ENCODE measurements at regions not wholly inside any gene's neighbourhood (a gene's known extent, or its start where the extent isn't known, plus 50 kb on each side); places are given as distances from the start of the nearest gene placed in this dataset.

GRCh38 chr15:97420130-97420529 is 540.4 kb upstream of the ARRDC4 start:
- Histone ChIP-seq H3K9me2 (replicated peaks; ENCODE audit: insufficient read depth, low read length) (no peaks in the 10 kb centered on the region), H3K36me3 (replicated peaks; ENCODE audit: insufficient read depth, low read length) (no peaks in the 10 kb centered on the region), H3K27me3 (replicated peaks; ENCODE audit: insufficient read depth, low read length) (no peaks in the 10 kb centered on the region), H3K27ac (ENCODE audit: low read length) (no peak overlapping the region), H3K9me3 (replicated peaks; ENCODE audit: insufficient read depth, low read length) (no peaks in the 10 kb centered on the region), H3K4me2 (ENCODE audit: low read depth, low read length) (no peak overlapping the region), H2AFZ (ENCODE audit: low read length) (no peak overlapping the region), H3K4me3 (ENCODE audit: low read length) (no peak overlapping the region), H3K9ac (ENCODE audit: low read length) (no peak overlapping the region), H3F3A (ENCODE audit: insufficient read depth, low read length) (no peaks in the 10 kb centered on the region), H4K20me1 (ENCODE audit: insufficient read depth, low read length) (no peaks in the 10 kb centered on the region), H3K4me1 (ENCODE audit: low read length) (no peaks in the 10 kb centered on the region), H3K79me2 (ENCODE audit: low read length) (no peaks in the 10 kb centered on the region)
- no peak for DNase-seq
- TF ChIP-seq EZH2phosphoT487 (IDR thresholded peaks at IDR 0.05; ENCODE audit: low read length): no peak
- no peak for TF ChIP-seq EZH2 (optimal IDR thresholded peaks at IDR 0.05; ENCODE audit: low read depth, low read length)
- TF ChIP-seq CTCF (IDR thresholded peaks at IDR 0.05; ENCODE audit: low read length): no peak

GRCh38 chr15:97425596-97425995 is 534.9 kb upstream of the ARRDC4 start:
- H3K27me3 ChIP-seq (replicated peaks; ENCODE audit: insufficient read depth, low read length): no peaks in the 10 kb centered on the region
- no peaks in the 10 kb centered on the region for H3K4me1 ChIP-seq (ENCODE audit: low read length)
- H3K36me3 ChIP-seq (replicated peaks; ENCODE audit: insufficient read depth, low read length): no peaks in the 10 kb centered on the region
- no peaks in the 10 kb centered on the region for H3K9me2 ChIP-seq (replicated peaks; ENCODE audit: insufficient read depth, low read length)
- DNase-seq: no peak
- no peaks in the 10 kb centered on the region for H3K79me2 ChIP-seq (ENCODE audit: low read length)
- TF ChIP-seq EZH2 (optimal IDR thresholded peaks at IDR 0.05; ENCODE audit: low read depth, low read length) (no peak), CTCF (IDR thresholded peaks at IDR 0.05; ENCODE audit: low read length) (no peak), EZH2phosphoT487 (IDR thresholded peaks at IDR 0.05; ENCODE audit: low read length) (no peak)
- no peak overlapping the region for H3K4me2 ChIP-seq (ENCODE audit: low read depth, low read length)
- H3K9ac ChIP-seq (ENCODE audit: low read length): no peak overlapping the region
- no peaks in the 10 kb centered on the region for H4K20me1 ChIP-seq (ENCODE audit: insufficient read depth, low read length)
- H2AFZ ChIP-seq (ENCODE audit: low read length): no peak overlapping the region
- no peaks in the 10 kb centered on the region for H3K9me3 ChIP-seq (replicated peaks; ENCODE audit: insufficient read depth, low read length)
- H3F3A ChIP-seq (ENCODE audit: insufficient read depth, low read length): no peaks in the 10 kb centered on the region
- H3K4me3 ChIP-seq (ENCODE audit: low read length): no peak overlapping the region
- no peak overlapping the region for H3K27ac ChIP-seq (ENCODE audit: low read length)

- Histone ChIP-seq H3K36me3 (replicated peaks; ENCODE audit: insufficient read depth, low read length) (no peaks in the 10 kb centered on the region), H3K9ac (ENCODE audit: low read length) (no peak overlapping the region), H3K27me3 (replicated peaks; ENCODE audit: insufficient read depth, low read length) (no peaks in the 10 kb centered on the region), H4K20me1 (ENCODE audit: insufficient read depth, low read length) (no peaks in the 10 kb centered on the region), H3K9me2 (replicated peaks; ENCODE audit: insufficient read depth, low read length) (no peaks in the 10 kb centered on the region), H3K79me2 (ENCODE audit: low read length) (no peaks in the 10 kb centered on the region), H3K27ac (ENCODE audit: low read length) (no peak overlapping the region), H3K4me1 (ENCODE audit: low read length) (no peaks in the 10 kb centered on the region), H3F3A (ENCODE audit: insufficient read depth, low read length) (no peaks in the 10 kb centered on the region), H3K9me3 (replicated peaks; ENCODE audit: insufficient read depth, low read length) (no peaks in the 10 kb centered on the region), H2AFZ (ENCODE audit: low read length) (no peak overlapping the region), H3K4me2 (ENCODE audit: low read depth, low read length) (no peak overlapping the region), H3K4me3 (ENCODE audit: low read length) (no peak overlapping the region)
- no peak for TF ChIP-seq EZH2 (optimal IDR thresholded peaks at IDR 0.05; ENCODE audit: low read depth, low read length)
- TF ChIP-seq CTCF (IDR thresholded peaks at IDR 0.05; ENCODE audit: low read length): no peak
- TF ChIP-seq EZH2phosphoT487 (IDR thresholded peaks at IDR 0.05; ENCODE audit: low read length): no peak
- DNase-seq: no peak
These were observed 517.4 kb upstream of the ARRDC4 start for GRCh38 chr15:97443101-97443500.

Measured in MM.1S (cell line).